Astrocyte (in vitro differentiated cells and primary cell): ENCODE measurements at regions not wholly inside any gene's neighbourhood (a gene's known extent, or its start where the extent isn't known, plus 50 kb on each side); places are given as distances from the start of the nearest gene placed in this dataset.

Source experiments
- CTCF ChIP-seq: IDR thresholded peaks from 2 replicates; pipeline ENCODE4 v1.5.1; 2011; ENCODE audit warnings: low read depth, mild to moderate bottlenecking, inconsistent platforms, low read length, moderate library complexity; ENCODE audit not compliant: insufficient read depth
- EZH2 ChIP-seq: IDR thresholded peaks from 2 replicates; pipeline ENCODE4 v1.6.1; 2012; ENCODE audit warnings: mild to moderate bottlenecking, low read length, inconsistent platforms; ENCODE audit not compliant: insufficient read depth

GRCh38 chr10:29897999-29898716, 161.2 kb downstream of the JCAD start:
- no peak for TF ChIP-seq CTCF
- TF ChIP-seq EZH2, result no peak
